Neural progenitor cell (in vitro differentiated cells): ENCODE measurements at regions not wholly inside any gene's neighbourhood (a gene's known extent, or its start where the extent isn't known, plus 50 kb on each side); places are given as distances from the start of the nearest gene placed in this dataset.

Experiments
- EZH2 ChIP-seq: fragments of 200-600 bp; sonication (generic); IDR thresholded peaks from 2 replicates; pipeline ENCODE4 v1.6.1; 2017; ENCODE audit warnings: antibody characterized with exemption, mild to moderate bottlenecking, moderate library complexity
- EZH2phosphoT487 ChIP-seq: fragments of 200-600 bp; sonication (generic); IDR thresholded peaks from 2 replicates; pipeline ENCODE4 v1.6.1; 2017; ENCODE audit warnings: antibody characterized with exemption
- TF ChIP-seq, protein P1 (sequence below): fragments of 200-600 bp; sonication (generic); IDR thresholded peaks from 2 replicates; pipeline ENCODE4 v1.5.1; 2017; ENCODE audit warnings: antibody characterized with exemption, mild to moderate bottlenecking

DNA sequence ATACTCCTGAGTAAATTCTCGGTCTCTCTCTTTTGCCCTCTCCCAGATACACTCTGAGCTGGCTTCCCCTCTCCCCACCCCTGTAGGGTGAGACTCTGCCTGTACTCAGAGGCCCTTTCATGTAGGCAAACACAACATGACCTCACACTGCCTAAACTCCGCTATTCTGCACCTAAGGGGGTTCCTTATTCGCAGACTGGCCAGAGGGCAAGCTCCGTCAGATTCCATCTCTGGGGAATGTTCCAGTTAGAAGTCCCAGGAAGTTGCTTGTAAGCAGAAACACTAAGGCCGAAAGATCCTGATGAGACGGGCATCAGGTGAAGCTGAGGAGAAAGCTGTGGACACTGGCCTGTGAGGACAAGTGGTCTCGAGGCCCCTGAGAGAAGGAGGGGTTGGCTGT, 165.9 kb downstream of the KTN1 start:
- TF ChIP-seq, protein P1, sequence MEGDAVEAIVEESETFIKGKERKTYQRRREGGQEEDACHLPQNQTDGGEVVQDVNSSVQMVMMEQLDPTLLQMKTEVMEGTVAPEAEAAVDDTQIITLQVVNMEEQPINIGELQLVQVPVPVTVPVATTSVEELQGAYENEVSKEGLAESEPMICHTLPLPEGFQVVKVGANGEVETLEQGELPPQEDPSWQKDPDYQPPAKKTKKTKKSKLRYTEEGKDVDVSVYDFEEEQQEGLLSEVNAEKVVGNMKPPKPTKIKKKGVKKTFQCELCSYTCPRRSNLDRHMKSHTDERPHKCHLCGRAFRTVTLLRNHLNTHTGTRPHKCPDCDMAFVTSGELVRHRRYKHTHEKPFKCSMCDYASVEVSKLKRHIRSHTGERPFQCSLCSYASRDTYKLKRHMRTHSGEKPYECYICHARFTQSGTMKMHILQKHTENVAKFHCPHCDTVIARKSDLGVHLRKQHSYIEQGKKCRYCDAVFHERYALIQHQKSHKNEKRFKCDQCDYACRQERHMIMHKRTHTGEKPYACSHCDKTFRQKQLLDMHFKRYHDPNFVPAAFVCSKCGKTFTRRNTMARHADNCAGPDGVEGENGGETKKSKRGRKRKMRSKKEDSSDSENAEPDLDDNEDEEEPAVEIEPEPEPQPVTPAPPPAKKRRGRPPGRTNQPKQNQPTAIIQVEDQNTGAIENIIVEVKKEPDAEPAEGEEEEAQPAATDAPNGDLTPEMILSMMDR = no peak
- TF ChIP-seq EZH2phosphoT487 (no peak), EZH2 (no peak)
